DOHH2 (cell line): ENCODE measurements at regions not wholly inside any gene's neighbourhood (a gene's known extent, or its start where the extent isn't known, plus 50 kb on each side); places are given as distances from the start of the nearest gene placed in this dataset.

Source experiments
- EZH2phosphoT487 ChIP-seq: fragments of 200-600 bp; sonication (generic); IDR thresholded peaks from 2 replicates; pipeline ENCODE4 v1.6.1; 2017; ENCODE audit warnings: borderline replicate concordance, mild to moderate bottlenecking, antibody characterized with exemption, low read length, moderate library complexity, mixed read lengths
- TF ChIP-seq, protein P1 (sequence below): fragments of 200-600 bp; sonication (generic); IDR thresholded peaks from one replicate; pipeline ENCODE4 v1.5.1; 2014; ENCODE audit warnings: antibody characterized with exemption, mild to moderate bottlenecking, low read depth, low read length; ENCODE audit not compliant: poor library complexity, severe bottlenecking

GRCh38 chr1:231099996-231100767 lies 60.1 kb upstream of the FAM89A start:
- TF ChIP-seq, protein P1, sequence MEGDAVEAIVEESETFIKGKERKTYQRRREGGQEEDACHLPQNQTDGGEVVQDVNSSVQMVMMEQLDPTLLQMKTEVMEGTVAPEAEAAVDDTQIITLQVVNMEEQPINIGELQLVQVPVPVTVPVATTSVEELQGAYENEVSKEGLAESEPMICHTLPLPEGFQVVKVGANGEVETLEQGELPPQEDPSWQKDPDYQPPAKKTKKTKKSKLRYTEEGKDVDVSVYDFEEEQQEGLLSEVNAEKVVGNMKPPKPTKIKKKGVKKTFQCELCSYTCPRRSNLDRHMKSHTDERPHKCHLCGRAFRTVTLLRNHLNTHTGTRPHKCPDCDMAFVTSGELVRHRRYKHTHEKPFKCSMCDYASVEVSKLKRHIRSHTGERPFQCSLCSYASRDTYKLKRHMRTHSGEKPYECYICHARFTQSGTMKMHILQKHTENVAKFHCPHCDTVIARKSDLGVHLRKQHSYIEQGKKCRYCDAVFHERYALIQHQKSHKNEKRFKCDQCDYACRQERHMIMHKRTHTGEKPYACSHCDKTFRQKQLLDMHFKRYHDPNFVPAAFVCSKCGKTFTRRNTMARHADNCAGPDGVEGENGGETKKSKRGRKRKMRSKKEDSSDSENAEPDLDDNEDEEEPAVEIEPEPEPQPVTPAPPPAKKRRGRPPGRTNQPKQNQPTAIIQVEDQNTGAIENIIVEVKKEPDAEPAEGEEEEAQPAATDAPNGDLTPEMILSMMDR = no peak
- TF ChIP-seq EZH2phosphoT487 = no peak
